Stimulated activated CD8-positive, alpha-beta memory T cell treated with anti-CD3 and anti-CD28 coated beads, Interleukin-4, amount 100 ng/mL, for 4 hours (primary cell): ENCODE measurements at regions not wholly inside any gene's neighbourhood (a gene's known extent, or its start where the extent isn't known, plus 50 kb on each side); places are given as distances from the start of the nearest gene placed in this dataset.

ENCODE experiments used
- DNase-seq, 2 donors: peaks; one replicate each; pipeline ENCODE4 v3.0.0-alpha.2; 2020; ENCODE audit warnings: low read depth in 2 of 2, low spot score in 1 of 2

GRCh38 chr5:125700380-125700861, 722.8 kb upstream of the GRAMD2B start:
- no peak for DNase-seq

GRCh38 chr5:125703616-125704015, 719.6 kb upstream of the GRAMD2B start:
- no peak for DNase-seq

- no peak for DNase-seq
These were observed 718.3 kb upstream of the GRAMD2B start for GRCh38 chr5:125704888-125705287.

GRCh38 chr5:125708583-125708982, 714.6 kb upstream of the GRAMD2B start:
- no peak for DNase-seq

- no peak for DNase-seq
These were observed 712.5 kb upstream of the GRAMD2B start for GRCh38 chr5:125710745-125711144.

- DNase-seq: no peak
These were observed 710.8 kb upstream of the GRAMD2B start for GRCh38 chr5:125712397-125712796.

- DNase-seq: no peak
These were observed 710.0 kb upstream of the GRAMD2B start for GRCh38 chr5:125713109-125713805.

- DNase-seq: no peak
These were observed 708.0 kb upstream of the GRAMD2B start for GRCh38 chr5:125715216-125715615.

- DNase-seq: no peak
These were observed 706.0 kb upstream of the GRAMD2B start for GRCh38 chr5:125717209-125717608.

- DNase-seq: no peak
These were observed 703.4 kb upstream of the GRAMD2B start for GRCh38 chr5:125719681-125720347.

GRCh38 chr5:125720348-125720685, 702.9 kb upstream of the GRAMD2B start:
- no peak for DNase-seq

GRCh38 chr5:125720721-125721120, 702.5 kb upstream of the GRAMD2B start:
- DNase-seq: no peak

GRCh38 chr5:125722550-125722949, 700.7 kb upstream of the GRAMD2B start:
- DNase-seq: no peak

GRCh38 chr5:125725691-125726090, 697.5 kb upstream of the GRAMD2B start:
- DNase-seq: no peak

GRCh38 chr5:125743939-125744338, 679.3 kb upstream of the GRAMD2B start:
- DNase-seq: no peak

GRCh38 chr5:125746917-125747316, 676.3 kb upstream of the GRAMD2B start:
- no peak for DNase-seq

GRCh38 chr5:125750147-125750860, 672.9 kb upstream of the GRAMD2B start:
- DNase-seq: no peak

GRCh38 chr5:125750861-125751186, 672.4 kb upstream of the GRAMD2B start:
- DNase-seq: no peak

GRCh38 chr5:125756456-125756855, 666.8 kb upstream of the GRAMD2B start:
- DNase-seq: no peak

- no peak for DNase-seq
These were observed 656.5 kb upstream of the GRAMD2B start for GRCh38 chr5:125766706-125767105.

- DNase-seq: no peak
These were observed 647.3 kb upstream of the GRAMD2B start for GRCh38 chr5:125775896-125776295.

- no peak for DNase-seq
These were observed 646.5 kb upstream of the GRAMD2B start for GRCh38 chr5:125776656-125777139.
